HG03135 (cell line): ENCODE measurements at regions not wholly inside any gene's neighbourhood (a gene's known extent, or its start where the extent isn't known, plus 50 kb on each side); places are given as distances from the start of the nearest gene placed in this dataset.
"Not testable (repeated sequence)": the region's sequence is repeated elsewhere in the genome, so short reads cannot be mapped to it uniquely, and the experiment has no call there.

Experiments
- ATAC-seq: cut with Tn5 transposase; IDR thresholded peaks from one replicate; pipeline ENCODE4 v1.9.1; 2021; ENCODE audit warnings: mild to moderate bottlenecking, moderate library complexity; ENCODE audit not compliant: unreplicated experiment

DNA sequence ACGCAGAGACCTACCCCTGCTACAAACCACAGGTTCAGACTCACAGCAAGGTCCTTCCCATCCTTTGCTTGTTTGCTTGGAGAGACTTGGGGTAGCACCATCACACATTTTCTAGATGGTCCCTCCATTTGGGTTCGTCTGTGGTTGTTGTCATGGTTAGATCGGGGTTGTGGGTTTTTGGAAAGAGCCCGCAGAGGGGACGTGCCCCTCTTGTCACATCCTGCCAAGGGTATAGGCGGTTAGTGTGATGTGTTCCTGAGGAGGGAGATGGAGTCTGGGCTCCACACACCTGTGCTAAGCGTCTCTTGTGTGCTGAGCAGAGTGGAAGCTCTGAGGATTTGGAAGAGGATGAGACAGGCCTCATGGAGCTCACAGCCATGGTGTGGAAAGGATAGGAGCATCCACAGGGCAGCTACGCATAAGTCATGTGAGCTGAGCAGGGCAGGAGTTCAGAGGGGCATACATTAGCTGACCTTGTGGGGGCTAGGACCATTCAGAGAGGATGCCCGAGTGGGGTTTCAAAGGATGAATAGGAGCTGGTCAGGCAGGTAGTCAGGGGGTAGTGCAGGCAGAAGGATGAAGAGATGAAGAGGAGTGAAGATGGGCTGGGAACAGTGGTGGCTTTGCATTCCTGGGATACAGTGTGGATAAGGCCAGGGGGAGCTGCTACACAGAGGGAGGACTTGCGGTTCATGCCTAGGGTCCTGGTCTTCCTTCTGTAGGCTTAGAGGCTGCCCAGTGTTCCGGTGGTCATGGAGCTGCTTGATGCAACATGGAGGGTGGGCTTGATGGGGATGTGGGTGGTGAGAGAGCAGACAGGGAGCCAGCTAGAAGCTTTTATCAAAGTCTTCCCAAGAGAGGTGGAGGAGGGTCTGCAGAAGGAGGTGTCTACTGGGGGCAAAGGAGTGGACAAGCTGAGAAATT, 62.9 kb downstream of the ACKR3 start:
- no peak for ATAC-seq

DNA sequence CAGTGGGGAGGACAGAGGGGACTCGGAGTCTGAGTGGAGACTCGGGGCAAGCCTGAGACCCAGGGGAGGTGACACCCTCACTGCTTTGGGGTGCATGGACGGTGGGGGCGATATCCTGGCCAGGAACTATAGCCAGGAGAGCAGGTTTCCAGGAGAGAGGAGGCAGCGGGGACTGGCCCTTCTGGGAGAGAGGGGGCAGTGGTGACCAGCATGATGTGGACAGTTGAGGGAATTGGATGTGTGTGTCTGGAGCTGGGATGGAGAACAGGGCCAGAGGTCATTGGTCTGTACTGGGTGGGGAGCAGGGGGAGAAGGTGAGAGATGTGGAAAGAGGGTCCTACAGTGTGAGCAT, 63.6 kb downstream of the ACKR3 start:
- ATAC-seq, result no peak

DNA sequence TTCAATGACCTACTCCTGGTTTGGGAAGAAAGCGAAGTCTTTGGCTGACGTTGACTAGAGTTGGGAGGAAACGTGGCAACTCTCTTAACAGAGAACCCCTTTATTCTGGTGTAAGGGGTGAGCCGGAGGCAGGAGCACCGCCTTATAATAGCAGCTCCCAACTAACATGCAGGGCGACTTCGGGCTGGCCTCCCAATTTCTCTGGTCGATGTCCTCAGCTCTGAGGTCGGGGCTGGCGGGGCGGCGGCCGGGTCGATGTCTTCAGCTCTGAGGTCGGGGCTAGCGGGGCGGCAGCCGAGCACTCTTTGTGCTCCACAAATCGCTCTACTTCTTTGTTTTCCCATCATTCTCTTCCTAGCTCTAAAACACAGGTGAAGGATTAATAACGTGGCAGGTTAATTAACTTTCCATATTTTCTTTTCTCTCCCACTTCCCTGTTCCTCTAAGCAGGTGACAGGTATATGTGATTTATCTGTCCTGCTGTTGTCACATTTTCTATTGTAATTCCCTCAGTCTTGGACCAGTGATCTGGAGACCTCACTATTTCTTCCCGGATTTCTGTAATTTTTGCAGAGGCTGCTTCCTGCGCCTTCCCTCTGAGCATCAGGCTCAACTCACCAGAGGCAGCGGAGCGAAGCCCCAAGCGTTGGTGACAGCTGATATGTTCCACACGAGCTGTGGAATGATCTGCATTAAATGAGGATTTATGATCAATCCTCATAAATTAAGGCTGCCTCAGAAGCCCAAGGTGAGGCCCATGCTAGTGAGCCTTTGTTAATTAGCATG, 64.3 kb downstream of the ACKR3 start:
- no peak for ATAC-seq

DNA sequence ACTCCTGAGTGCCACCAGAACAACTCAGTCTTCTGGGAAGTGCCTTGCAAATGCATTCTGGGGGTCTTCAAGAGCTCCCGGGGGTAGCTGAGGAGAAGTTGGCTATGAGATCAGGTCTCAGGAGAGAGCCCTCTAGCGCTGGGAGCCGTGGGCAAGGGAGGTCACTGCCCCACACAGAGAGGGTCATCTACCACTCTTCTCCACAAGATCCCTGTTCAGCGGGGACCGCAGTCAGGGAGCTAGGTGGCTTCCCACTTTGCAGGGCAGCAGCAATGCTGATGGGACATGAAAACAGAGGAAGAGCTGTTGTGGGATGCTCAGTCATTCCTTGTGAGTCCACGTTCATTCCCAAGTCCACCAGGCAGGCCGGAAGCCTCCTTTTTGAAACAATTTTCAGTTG, 66.6 kb downstream of the ACKR3 start:
- ATAC-seq, result no peak

DNA sequence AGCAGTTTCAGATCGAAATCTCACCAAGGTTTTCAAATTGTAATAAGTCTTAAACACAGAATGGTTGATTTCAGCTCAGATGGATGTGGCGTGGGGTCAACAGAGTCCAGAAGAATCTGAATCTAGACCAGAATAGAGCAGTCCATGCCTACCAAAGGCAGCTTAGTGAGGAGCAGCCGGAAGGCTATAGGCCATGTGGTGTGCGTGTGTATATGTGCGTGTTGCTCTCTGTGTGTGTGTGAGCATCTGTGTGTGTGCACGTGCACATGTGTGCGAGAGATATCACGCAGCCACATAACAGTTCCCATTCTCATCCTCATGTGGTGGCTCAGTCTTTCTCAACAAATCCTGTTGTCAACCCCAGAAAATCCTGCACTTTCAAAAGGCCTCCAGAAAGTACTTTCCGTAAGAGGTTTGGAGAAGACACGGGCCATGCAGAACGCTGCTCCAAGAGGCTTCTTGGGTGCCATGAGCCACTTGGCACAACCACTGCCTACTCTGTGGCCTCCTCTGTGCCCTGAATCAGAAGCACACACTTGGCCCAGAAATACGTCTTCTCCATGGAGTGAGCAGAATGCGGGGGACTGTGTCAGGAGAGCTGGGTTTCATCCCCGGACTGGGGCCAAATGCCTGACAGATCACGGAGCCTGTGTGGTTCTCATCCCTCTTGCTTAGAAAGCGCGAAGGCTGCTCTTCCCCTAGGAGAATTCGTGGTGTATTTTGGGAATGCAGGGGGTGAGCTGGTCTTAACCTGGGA, 67.3 kb downstream of the ACKR3 start:
- ATAC-seq, result no peak

DNA sequence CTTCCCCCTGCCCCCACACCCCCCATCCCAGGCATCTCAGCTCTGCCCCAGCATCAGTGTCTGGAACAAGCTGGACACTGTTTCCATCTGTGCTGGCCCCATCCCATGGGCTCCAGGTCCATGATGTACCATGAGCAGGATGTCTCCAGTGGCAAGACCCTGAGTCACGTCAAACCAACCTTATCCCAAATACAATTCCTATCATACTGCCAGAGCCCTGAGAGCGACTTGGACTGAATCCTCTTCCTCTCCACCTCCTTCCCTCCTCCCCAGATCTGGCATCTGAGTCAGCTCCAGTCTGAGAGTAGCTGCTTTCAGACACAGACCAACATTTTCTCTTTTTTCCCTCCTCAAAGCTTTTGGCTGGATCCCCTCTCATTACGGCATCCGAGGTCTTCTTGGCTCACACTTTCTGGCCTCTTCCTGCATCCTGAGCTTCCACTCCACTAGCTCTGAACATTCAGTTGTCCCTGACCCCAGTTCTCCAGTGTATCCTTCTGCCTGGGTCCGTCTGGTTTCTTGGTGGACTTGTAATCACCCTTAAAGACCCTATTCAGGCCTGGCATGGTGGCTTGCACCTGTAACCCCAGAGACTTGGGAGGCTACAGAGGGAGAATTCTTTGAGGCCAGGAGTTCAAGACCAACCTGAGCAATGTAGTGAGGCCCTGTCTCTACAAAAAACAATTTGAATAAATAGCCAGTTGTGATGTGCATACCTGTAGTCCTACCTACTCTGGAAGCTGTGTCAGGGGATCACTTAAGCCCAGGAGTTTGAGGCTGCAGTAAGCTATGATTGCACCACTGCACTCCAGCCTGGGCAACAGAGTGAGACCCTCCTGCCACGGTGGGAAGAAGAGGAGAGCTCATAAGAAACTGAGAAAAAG, 68.3 kb downstream of the ACKR3 start:
- no peak for ATAC-seq

DNA sequence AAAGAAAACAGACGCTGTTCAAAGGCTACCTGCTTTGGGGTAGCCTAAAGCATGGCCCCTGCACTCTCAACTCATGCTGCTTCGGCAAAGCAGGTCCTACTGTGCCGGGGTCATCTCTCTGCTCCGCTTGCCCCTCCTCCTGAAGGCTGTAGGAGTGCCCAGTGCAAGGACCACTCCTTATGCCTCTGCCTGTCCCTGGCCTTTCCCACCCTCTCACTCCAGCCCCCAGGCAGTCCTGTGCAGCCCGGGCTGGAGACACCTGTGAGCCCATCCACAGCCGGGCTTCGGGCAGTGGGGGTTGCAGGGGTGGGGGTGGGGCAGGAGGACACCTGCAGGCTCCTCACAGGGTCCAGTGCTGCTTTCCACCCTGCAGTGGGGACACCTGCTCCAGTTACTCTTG, 69.1 kb downstream of the ACKR3 start:
- ATAC-seq, result no peak

DNA sequence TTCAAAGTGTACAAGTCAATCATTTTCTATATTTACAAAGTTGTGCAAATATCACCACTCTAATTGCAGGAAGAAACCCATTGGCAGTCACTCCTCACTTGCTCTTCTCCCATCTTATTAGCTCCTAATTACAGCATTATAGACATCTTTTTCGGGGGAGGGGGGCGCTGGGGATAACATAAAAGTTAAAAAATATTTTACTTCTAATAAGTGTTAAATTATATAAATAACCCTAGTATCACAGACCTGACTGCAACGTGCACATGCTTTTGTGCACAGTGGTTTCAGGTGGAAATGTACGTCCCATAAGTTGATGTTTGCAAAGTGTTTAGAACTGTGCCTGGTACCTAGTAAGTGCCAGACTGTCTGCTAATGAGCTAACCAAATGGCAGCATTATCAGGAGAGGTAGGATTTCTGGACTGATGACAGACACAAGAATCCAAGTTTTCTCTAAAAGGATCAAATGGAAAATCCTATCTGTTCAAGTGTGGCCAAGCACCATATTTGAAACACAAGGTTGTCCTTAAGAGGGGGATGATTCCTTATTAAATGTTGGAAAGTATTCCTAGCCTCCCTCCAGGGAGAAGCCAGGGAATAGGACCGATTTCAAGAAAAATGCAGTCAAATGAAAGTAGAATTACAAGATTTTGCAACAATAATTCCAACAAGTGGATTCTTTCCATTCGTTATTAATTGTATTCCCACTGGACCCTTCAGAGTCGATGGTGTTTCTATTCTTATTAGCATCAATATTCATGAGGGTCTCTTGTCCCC, 70.0 kb downstream of the ACKR3 start:
- no peak for ATAC-seq

DNA sequence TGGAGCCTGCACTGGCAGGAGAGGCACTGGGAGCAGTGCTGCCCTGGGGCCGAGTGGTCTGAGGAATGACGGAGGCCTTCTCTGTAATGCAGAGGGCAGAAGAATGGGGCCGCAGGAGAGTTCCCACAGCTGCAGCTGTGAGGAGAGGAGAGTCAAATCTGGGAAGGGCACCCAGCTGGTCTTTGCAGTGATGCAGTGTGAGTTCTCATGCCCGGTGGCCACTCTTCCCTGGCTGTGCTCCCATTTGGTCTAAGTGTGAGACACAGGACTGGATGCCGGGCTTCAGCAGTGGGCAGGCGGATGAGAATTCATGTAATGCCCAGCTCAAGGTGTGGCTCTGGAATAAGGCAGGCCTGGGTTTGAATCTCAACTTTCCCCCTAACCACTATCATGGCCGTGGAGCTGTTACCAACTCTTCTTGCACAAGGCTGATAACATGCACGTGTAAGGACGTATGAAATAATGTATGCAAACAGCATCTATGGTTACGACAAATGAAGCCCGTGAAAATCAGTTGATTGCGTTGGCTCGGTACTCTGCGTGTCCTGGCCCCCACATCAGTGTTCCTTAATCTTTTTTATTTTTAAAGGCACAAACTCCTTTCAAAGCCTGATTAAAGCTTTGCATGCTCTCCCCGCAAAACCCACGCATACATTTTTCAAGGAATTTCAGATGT, 71.6 kb downstream of the ACKR3 start:
- ATAC-seq, result no peak

DNA sequence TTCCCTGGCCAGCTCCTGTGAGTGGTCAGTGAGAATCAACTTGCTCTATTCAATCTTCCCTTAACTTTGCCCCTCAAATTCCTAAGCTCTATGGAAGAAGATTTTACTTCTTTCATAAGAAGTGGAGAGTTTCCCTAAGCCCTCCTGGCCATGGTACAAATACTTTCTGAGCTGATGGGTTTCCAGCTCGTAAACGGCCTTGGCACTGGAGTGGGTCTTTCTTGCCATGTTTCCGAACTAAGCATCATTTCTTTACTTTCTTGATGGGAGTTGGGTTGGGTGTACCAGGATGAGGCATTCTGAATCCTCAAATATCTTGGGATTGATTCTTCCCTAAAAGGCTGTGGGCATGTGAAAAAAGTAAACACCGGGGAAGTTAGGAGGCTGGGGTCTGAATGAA, 72.5 kb downstream of the ACKR3 start:
- ATAC-seq, result no peak

DNA sequence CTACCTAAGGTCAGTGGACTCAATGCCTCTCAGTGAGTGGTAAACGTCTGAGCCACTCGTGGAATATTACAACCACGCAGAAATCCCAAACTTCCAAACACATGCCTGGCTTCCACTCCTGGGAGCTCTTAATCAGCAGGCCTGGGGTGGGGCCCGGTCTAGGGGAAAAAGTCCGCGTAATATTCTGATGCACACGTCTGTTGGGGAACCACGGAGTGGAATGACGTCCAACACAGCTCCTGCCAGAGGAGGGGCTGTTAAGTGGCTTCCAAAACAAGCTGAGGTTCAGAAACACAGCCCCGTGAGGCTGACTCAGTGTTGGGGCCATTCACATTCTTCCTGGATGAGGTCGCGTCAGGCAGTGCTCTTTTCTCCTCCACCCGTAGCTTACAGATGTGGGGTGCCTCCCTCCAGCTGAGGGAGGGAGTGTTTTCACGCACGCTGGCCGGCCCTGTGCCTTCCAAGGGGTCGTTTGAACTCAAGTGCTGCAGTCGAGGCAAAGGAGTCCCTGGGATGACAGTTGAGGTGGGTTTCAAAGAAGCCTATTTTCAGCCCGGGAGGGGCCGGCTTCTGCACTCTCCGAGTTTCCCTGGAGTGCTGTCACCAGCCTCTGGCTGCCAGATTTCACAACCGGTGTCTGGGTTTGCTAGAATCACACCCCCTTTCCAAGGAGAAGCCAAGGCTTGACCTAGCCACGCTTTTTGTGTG, 73.1 kb downstream of the ACKR3 start:
- ATAC-seq, result no peak

DNA sequence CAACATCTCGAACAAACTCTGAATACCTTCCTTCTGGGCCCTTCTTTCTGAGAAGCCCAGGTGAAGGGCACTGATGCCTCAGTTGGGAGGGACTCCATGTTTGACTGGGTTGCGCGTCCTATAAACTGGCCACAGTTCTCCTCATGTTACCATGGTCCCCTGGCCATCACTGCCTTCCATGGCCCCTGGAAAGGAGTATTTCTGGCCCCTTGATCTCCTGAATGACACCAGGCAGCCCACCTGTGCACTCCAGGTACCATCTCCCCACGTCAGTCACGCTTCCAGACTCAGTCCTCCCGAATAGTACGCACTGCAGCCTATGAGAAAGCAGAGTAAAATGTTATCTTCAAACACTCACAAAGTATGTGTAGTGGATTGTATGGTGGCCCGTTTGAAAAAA, 73.9 kb downstream of the ACKR3 start:
- ATAC-seq, result no peak

DNA sequence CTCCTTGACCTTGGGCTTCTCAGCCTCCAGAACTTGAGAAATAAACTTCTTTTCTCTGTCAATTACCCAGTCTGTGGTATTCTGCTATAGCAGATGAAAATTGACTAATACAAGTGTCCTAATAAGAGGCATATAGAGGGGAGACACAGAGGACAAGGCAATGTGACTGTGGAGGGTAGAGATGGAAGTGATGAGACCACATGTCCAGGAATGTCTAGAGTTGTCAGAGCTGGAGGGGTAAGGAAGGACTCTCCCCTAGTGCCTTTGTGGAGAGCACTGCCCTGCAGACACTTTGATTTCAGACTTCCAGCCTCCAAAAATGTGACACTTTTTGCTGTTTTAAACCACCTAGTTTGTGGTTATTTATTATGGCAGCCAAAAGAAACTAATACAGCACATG, 74.4 kb downstream of the ACKR3 start:
- no peak for ATAC-seq

DNA sequence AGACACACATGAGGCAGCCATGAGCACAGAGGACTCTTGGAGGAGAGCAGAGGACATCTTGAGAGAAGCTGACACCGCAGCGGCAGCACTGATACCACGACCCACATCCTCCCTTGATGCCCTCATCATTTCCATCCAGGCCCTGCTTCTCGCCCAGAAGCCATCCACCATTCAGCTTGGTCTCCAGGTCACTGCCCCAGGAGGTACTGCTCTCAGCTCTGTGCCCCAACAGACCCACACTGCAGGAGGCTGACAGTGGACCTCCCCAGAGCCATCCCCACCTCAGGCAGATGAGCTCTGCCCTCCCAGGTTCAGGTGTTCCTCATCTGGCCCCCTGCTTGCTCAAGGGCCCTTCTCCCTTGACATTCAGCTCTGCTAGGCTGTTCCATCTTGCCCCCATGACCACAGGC, 74.9 kb downstream of the ACKR3 start:
- no peak for ATAC-seq

DNA sequence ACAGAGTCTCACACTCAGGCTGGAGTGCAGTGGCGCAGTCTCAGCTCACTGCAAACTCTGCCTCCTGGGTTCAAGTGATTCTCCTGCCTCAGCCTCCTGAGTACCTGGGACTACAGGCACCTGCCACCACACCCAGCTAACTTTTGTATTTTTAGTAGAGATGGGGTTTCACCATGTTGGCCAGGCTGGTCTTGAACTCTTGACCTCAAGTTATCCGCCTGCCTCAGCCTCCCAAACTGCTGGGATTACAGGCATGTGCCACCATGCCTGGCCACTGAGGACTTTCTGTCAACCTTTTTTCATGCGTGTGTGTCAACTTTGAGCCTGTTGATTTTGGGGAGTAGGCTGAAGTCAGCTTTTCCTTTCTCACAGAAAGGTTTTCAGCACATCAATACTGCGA, 75.5 kb downstream of the ACKR3 start:
- not testable (repeated sequence) for ATAC-seq

DNA sequence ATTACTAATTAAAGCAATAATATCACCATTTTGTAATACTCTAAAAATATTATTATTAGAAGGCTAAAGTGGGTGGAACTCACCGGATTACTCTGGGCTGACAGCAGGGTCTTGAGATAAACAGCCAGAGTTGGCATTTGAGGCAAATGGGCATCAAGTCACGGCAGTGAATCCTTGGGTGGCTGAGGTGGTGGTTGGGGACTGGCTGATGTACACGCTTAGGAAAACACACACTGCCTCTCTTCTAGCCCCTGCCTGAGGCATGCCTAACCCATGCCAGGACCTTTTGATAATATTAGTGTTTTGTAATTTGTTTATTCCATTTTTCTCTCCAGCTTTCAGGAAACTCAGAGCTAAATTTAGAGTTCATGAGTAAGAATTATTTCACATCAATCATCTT, 76.8 kb downstream of the ACKR3 start:
- ATAC-seq, result no peak

DNA sequence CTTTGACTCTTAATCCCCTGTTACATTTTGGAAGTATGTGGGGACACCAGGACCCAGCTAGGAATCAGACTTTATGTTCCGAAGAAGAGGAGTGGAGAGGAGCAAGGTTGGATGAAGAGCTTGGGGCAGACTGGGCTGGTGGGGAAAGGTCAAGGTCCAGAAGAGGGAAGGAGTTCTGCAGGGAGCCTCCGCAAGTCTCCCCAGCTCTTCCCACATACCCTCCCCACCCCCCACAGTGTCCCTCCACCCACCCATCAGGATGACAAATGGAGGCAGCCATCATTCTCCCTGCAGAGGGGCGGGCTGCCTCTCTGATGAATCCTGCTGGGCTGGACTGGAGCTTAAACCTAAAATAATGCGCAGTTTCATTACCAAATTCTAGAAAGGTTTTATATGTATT, 77.2 kb downstream of the ACKR3 start:
- ATAC-seq, result no peak

DNA sequence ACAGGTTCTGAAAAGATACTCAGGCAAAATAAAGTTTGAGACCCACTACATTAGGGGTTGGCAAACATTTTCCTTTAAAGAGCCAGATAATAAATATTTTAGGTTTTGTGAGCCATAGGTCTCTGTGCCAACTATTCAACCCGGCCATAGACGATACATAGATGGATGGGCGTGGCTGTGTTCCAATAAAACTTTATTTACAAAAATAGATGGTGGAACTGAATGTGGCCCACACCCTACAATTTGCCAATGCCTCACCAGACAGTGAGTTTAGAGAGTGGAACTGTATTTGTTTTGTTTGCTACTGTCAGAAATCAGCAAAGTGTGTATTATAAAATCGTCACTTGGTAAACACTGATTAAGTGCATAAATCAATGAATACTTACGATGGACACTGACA, 78.0 kb downstream of the ACKR3 start:
- ATAC-seq, result no peak

DNA sequence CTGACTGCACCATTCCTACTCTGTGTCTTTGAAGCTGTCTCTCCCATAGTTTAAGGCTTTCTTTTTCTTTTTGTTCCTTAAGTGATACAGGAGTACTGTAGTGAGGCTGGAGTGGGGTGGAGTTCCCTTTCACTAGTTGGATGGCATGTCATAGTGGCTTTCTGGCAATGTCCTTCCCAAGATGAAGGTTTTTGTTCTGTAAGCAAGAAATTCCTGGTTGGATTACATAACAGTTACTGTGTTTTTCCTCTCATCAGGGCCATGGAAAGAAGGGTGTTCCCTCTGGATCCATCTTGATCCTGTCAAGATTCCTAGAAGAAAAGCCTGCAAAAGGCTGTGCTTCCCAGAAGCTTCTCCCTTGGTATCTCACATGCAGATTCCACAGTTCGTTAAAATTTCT, 84.2 kb downstream of the ACKR3 start:
- no peak for ATAC-seq
